H1 (cell line): ENCODE measurements at regions not wholly inside any gene's neighbourhood (a gene's known extent, or its start where the extent isn't known, plus 50 kb on each side); places are given as distances from the start of the nearest gene placed in this dataset.

Experiments
- CTCF ChIA-PET: fragments of 300-600 bp; sonication (Branson Sonifier 250); formaldehyde crosslinking; loops from one replicate; lab custom pipeline; 2021; ENCODE audit not compliant: partially characterized antibody; lab: Charles Lee
- POLR2A ChIA-PET: fragments of 300-600 bp; sonication (Branson Sonifier 250); formaldehyde crosslinking; loops from one replicate; lab custom pipeline; 2021; ENCODE audit warnings: inconsistent platforms; ENCODE audit not compliant: partially characterized antibody; lab: Charles Lee
- DNase-seq, 2 experiments: peaks; one replicate each; pipeline versions ENCODE4 v3.0.0 to v3.0.0-alpha.2; 2010 to 2022; ENCODE audit warnings: low spot score in 2 of 2, low read depth in 1 of 2, mixed read lengths in 1 of 2
- FAIRE-seq: peaks from 2 replicates; lab custom pipeline; 2011; peaks lifted over from hg19 to GRCh38; lab: Jason Lieb, UNC
- H2AFZ ChIP-seq: 2 replicates; pipeline ENCODE4 v1.8.1; 2012; ENCODE audit warnings: low read length, inconsistent platforms
- H2AK5ac ChIP-seq: 2 replicates; pipeline ENCODE4 v1.6.1; 2013; ENCODE audit warnings: low read depth, low read length
- H2BK120ac ChIP-seq: replicated peaks from 2 replicates; pipeline ENCODE3; 2013; ENCODE audit warnings: low read depth, low read length, inconsistent platforms
- H2BK12ac ChIP-seq: 2 replicates; pipeline ENCODE4 v1.6.1; 2013; ENCODE audit warnings: low read depth, low read length
- H2BK15ac ChIP-seq: 2 replicates; pipeline ENCODE4 v1.6.1; 2013; ENCODE audit warnings: low read length
- H2BK20ac ChIP-seq: 2 replicates; pipeline ENCODE4 v1.6.1; 2013; ENCODE audit warnings: low read length
- H2BK5ac ChIP-seq: 2 replicates; pipeline ENCODE4 v1.6.1; 2013; ENCODE audit warnings: low read depth, low read length
- H3K14ac ChIP-seq: 2 replicates; pipeline ENCODE4 v1.6.1; 2013; ENCODE audit warnings: inconsistent platforms; ENCODE audit not compliant: insufficient read length
- H3K18ac ChIP-seq: 2 replicates; pipeline ENCODE4 v1.6.1; 2013; ENCODE audit warnings: low read length; ENCODE audit errors: extremely low read depth
- H3K23ac ChIP-seq: 2 replicates; pipeline ENCODE4 v1.6.1; 2013; ENCODE audit warnings: inconsistent platforms; ENCODE audit not compliant: insufficient read length
- H3K23me2 ChIP-seq: 2 replicates; pipeline ENCODE4 v1.6.1; 2013; ENCODE audit warnings: low read depth, low read length
- H3K27ac ChIP-seq: 2 replicates; pipeline ENCODE4 v1.6.1; 2011; ENCODE audit warnings: low read depth, low read length, inconsistent platforms
- H3K27me3 ChIP-seq, 4 experiments: replicated peaks in 1 of 4; 1 replicate in 1 of 4; 2 replicates in 3 of 4; pipeline versions ENCODE4 v1.6.1 to v1.8.1; 2011 to 2013; ENCODE audit warnings: low read length in 3 of 4, mild to moderate bottlenecking in 3 of 4, inconsistent platforms in 2 of 4, mixed read lengths in 2 of 4, moderate library complexity in 1 of 4; ENCODE audit not compliant: control insufficient read depth in 3 of 4, insufficient read depth in 3 of 4; ENCODE audit errors: extremely low read depth in 1 of 4
- H3K36me3 ChIP-seq, 4 experiments: 2 replicates each; pipeline versions ENCODE4 v1.6.1 to v1.8.1; 2011 to 2013; ENCODE audit warnings: mild to moderate bottlenecking in 4 of 4, low read length in 3 of 4, moderate library complexity in 2 of 4, control low read depth in 1 of 4, inconsistent platforms in 1 of 4; ENCODE audit not compliant: insufficient read depth in 4 of 4, control insufficient read depth in 2 of 4
- H3K4ac ChIP-seq: replicated peaks from 2 replicates; pipeline ENCODE3; 2013; ENCODE audit warnings: low read length, low read depth, mixed read lengths, inconsistent platforms; ENCODE audit not compliant: insufficient read length
- H3K4me1 ChIP-seq, 4 experiments: replicated peaks in 1 of 4; 1 replicate in 1 of 4; 2 replicates in 3 of 4; pipeline versions ENCODE4 v1.6.1 to v1.8.1; 2011 to 2013; ENCODE audit warnings: low read length in 3 of 4, inconsistent platforms in 2 of 4, mixed read lengths in 1 of 4; ENCODE audit not compliant: insufficient read depth in 4 of 4, control insufficient read depth in 3 of 4
- H3K4me2 ChIP-seq, 2 experiments: 2 replicates each; pipeline versions ENCODE4 v1.6.1 to v1.8.1; 2011 to 2013; ENCODE audit warnings: low read depth in 2 of 2, low read length in 2 of 2, control low read depth in 1 of 2, inconsistent platforms in 1 of 2, mild to moderate bottlenecking in 1 of 2; ENCODE audit not compliant: insufficient read depth in 1 of 2
- H3K4me3 ChIP-seq, 4 experiments: fragments of 200-600, 300-600 bp in 1 of 4; sonication (generic), shearing (Covaris generic), sonication (Bioruptor Twin) in 1 of 4; 2 replicates each; pipeline versions ENCODE4 v1.5.1 to v1.8.1; 2011 to 2016; ENCODE audit warnings: low read length in 4 of 4, low read depth in 3 of 4, control low read depth in 2 of 4, inconsistent platforms in 2 of 4, mild to moderate bottlenecking in 2 of 4, mixed read lengths in 1 of 4, moderate library complexity in 1 of 4; ENCODE audit not compliant: insufficient read depth in 2 of 4; ENCODE audit errors: extremely low read depth in 1 of 4
- H3K56ac ChIP-seq: replicated peaks from 2 replicates; pipeline ENCODE3; 2013; ENCODE audit warnings: low read depth, mild to moderate bottlenecking, mixed read lengths, low read length, inconsistent platforms; ENCODE audit not compliant: insufficient read length
- H3K79me1 ChIP-seq: 2 replicates; pipeline ENCODE4 v1.6.1; 2013; ENCODE audit warnings: low read depth, low read length, control low read depth
- H3K79me2 ChIP-seq, 2 experiments: 2 replicates each; pipeline versions ENCODE4 v1.6.1 to v1.8.1; 2012 to 2013; ENCODE audit warnings: low read length in 2 of 2, mild to moderate bottlenecking in 2 of 2, inconsistent platforms in 1 of 2; ENCODE audit not compliant: insufficient read depth in 2 of 2, control insufficient read depth in 1 of 2
- H3K9ac ChIP-seq, 4 experiments: replicated peaks in 1 of 4; 1 replicate in 1 of 4; 2 replicates in 3 of 4; pipeline versions ENCODE4 v1.6.1 to v1.8.1; 2011 to 2013; ENCODE audit warnings: low read depth in 3 of 4, low read length in 3 of 4, control low read depth in 2 of 4, mild to moderate bottlenecking in 2 of 4, moderate library complexity in 2 of 4, inconsistent platforms in 1 of 4; ENCODE audit errors: extremely low read depth in 1 of 4
- H3K9me3 ChIP-seq, 2 experiments: 2 replicates each; pipeline versions ENCODE4 v1.6.1 to v1.8.1; 2012 to 2013; ENCODE audit warnings: mild to moderate bottlenecking in 2 of 2, moderate library complexity in 2 of 2, control low read depth in 1 of 2, inconsistent platforms in 1 of 2, low read depth in 1 of 2, low read length in 1 of 2, mixed read lengths in 1 of 2; ENCODE audit not compliant: insufficient read depth in 2 of 2
- H4K20me1 ChIP-seq, 2 experiments: replicated peaks in 1 of 2; 2 replicates each; pipeline versions ENCODE3 to v1.8.1; 2011 to 2013; ENCODE audit warnings: inconsistent platforms in 2 of 2, low read length in 2 of 2, mild to moderate bottlenecking in 1 of 2; ENCODE audit not compliant: insufficient read depth in 2 of 2, control insufficient read depth in 1 of 2
- H4K5ac ChIP-seq: 2 replicates; pipeline ENCODE4 v1.6.1; 2013; ENCODE audit warnings: low read length, low read depth, mixed read lengths, inconsistent platforms; ENCODE audit not compliant: insufficient read length
- H4K8ac ChIP-seq: 2 replicates; pipeline ENCODE4 v1.8.0; 2013; ENCODE audit warnings: mild to moderate bottlenecking, moderate library complexity, low read length, inconsistent platforms; ENCODE audit not compliant: insufficient read depth; ENCODE audit errors: extremely low read depth
- H4K91ac ChIP-seq: replicated peaks from 2 replicates; pipeline ENCODE3; 2013; ENCODE audit warnings: low read length, mixed read lengths, inconsistent platforms; ENCODE audit not compliant: insufficient read length
- KDM1A ChIP-seq: fragments of 200-600, 300-600 bp; sonication (generic); IDR thresholded peaks from 2 replicates; pipeline ENCODE4 v1.7.1; 2016; ENCODE audit warnings: mild to moderate bottlenecking, low read length, borderline replicate concordance
- SIN3A ChIP-seq, 2 experiments: IDR thresholded peaks in 1 of 2; conservative IDR thresholded peaks in 1 of 2; 2 replicates each; pipeline ENCODE4 v1.6.1; 2011 to 2012; ENCODE audit warnings: low read length in 2 of 2, improper control_type of control experiment in 1 of 2, low read depth in 1 of 2, mild to moderate bottlenecking in 1 of 2
- WGBS, 2 experiments: shearing (Covaris generic) in 1 of 2; methylation state at CpG; one replicate each; pipeline versions ENCODE4 v1.1.6 to v1.1.7; 2013 to 2015; ENCODE audit warnings: low lambda C conversion rate in 2 of 2, mixed read lengths in 2 of 2, inconsistent platforms in 1 of 2, low coverage in 1 of 2, missing lambda C conversion rate in 1 of 2; ENCODE audit not compliant: insufficient replicate concordance in 2 of 2, insufficient coverage in 1 of 2, insufficient read length in 1 of 2; ENCODE audit errors: extremely low coverage in 1 of 2, missing lambda C conversion rate in 1 of 2; 5-methylcytosine and 5-hydroxymethylcytosine counted together

GRCh38 chr3:168894214-168894613, 769.3 kb downstream of the MECOM start:
- Histone ChIP-seq H3K27me3 (no peaks in the 10 kb centered on the region), H3K23me2 (no peaks in the 10 kb centered on the region), H3K56ac (no peak overlapping the region), H2BK15ac (0 out of 2 replicates have a peak overlapping the region, but pooled peaks have one; percentile 8), H3K4ac (no peak overlapping the region), H2AK5ac (no peak overlapping the region; the same call in 1 of the 2 replicates), H2BK120ac (no peak overlapping the region), H3K4me3 (no peak overlapping the region), H3K14ac (no peak overlapping the region), H2AFZ (no peak overlapping the region), H3K36me3 (no peaks in the 10 kb centered on the region), H4K91ac (no peak overlapping the region), H2BK5ac (no peak overlapping the region), H3K18ac (no peak overlapping the region), H3K79me1 (no peaks in the 10 kb centered on the region), H4K8ac (no peak overlapping the region), H3K4me2 (no peak overlapping the region), H3K9me3 (peaks cover 4 to 6% of the 10 kb centered on the region in 2 experiments; a peak in 2 of 4 replicates), H2BK12ac (no peak overlapping the region), H3K23ac (no peak overlapping the region), H4K20me1 (no peaks in the 10 kb centered on the region), H3K27ac (no peak overlapping the region), H3K79me2 (no peaks in the 10 kb centered on the region), H2BK20ac (no peak overlapping the region), H4K5ac (no peak overlapping the region), H3K9ac (no peak overlapping the region), H3K4me1 (no peaks in the 10 kb centered on the region)
- TF ChIP-seq KDM1A (no peak), SIN3A (conservative IDR thresholded peaks at IDR 0.05 in 1 of 2, IDR thresholded peaks at IDR 0.05 in 1 of 2; ENCODE audit: low read depth in 1 of 2, low read length in 2 of 2) (no peak)
- ChIA-PET CTCF (no interaction called here), POLR2A (no interaction called here)
- DNase-seq (no peak), FAIRE-seq (no peak)
- 93% methylated on average over 2 of the region's 2 CpGs; no CpG with 5 or more reads in 1 of the 2 experiments for WGBS, 2 experiments
